GM23338 (cell line): ENCODE measurements at regions not wholly inside any gene's neighbourhood (a gene's known extent, or its start where the extent isn't known, plus 50 kb on each side); places are given as distances from the start of the nearest gene placed in this dataset.

Experiments
- ATAC-seq: fragments of 200-7000 bp; cut with Tn5 transposase; 3 replicates; pipeline ENCODE4 v1.9.1; 2020
- DNase-seq: peaks from one replicate; pipeline ENCODE4 v3.0.0-alpha.2; 2015; ENCODE audit warnings: low spot score
- H2AFZ ChIP-seq: fragments of 200-600 bp; sonication (generic); 2 replicates; pipeline ENCODE4 v1.8.0; 2016; ENCODE audit warnings: antibody characterized with exemption, mild to moderate bottlenecking, moderate library complexity
- H3F3A ChIP-seq: fragments of 200-600 bp; sonication (generic); replicated peaks from 2 replicates; pipeline ENCODE4 v1.8.0; 2017; ENCODE audit warnings: antibody characterized with exemption, mixed run types, low read depth
- H3K27ac ChIP-seq: fragments of 200-600 bp; sonication (generic); 2 replicates; pipeline ENCODE4 v1.6.1; 2016; ENCODE audit warnings: low read depth
- H3K27me3 ChIP-seq: fragments of 200-600 bp; sonication (generic); 2 replicates; pipeline ENCODE4 v1.8.0; 2016; ENCODE audit warnings: mild to moderate bottlenecking, mixed run types, moderate library complexity; ENCODE audit not compliant: insufficient read depth
- H3K36me3 ChIP-seq: fragments of 200-600 bp; sonication (generic); 2 replicates; pipeline ENCODE4 v1.8.0; 2016; ENCODE audit warnings: mild to moderate bottlenecking; ENCODE audit not compliant: insufficient read depth
- H3K4me1 ChIP-seq: fragments of 200-600 bp; sonication (generic); 2 replicates; pipeline ENCODE4 v1.8.0; 2016; ENCODE audit warnings: mild to moderate bottlenecking, moderate library complexity; ENCODE audit not compliant: insufficient read depth
- H3K4me2 ChIP-seq: fragments of 200-600 bp; sonication (generic); 2 replicates; pipeline ENCODE4 v1.7.1; 2017; ENCODE audit warnings: mixed run types
- H3K4me3 ChIP-seq: fragments of 200-600 bp; sonication (generic); 2 replicates; pipeline ENCODE4 v1.6.1; 2016; ENCODE audit warnings: mixed run types
- H3K79me2 ChIP-seq: fragments of 200-600 bp; sonication (generic); replicated peaks from 2 replicates; pipeline ENCODE4 v1.8.0; 2017; ENCODE audit warnings: mild to moderate bottlenecking; ENCODE audit not compliant: insufficient read depth
- H3K9me2 ChIP-seq: fragments of 200-600 bp; sonication (generic); 2 replicates; pipeline ENCODE4 v1.8.0; 2017; ENCODE audit not compliant: insufficient read depth
- H4K20me1 ChIP-seq: fragments of 200-600 bp; sonication (generic); replicated peaks from 2 replicates; pipeline ENCODE4 v1.8.0; 2017; ENCODE audit warnings: mild to moderate bottlenecking; ENCODE audit not compliant: insufficient read depth
- H3K27ac Mint-ChIP-seq: 2 replicates; pipeline ENCODE4 v1.8.0; 2020; ENCODE audit warnings: inconsistent platforms, mild to moderate bottlenecking, moderate library complexity, mixed read lengths
- H3K27me3 Mint-ChIP-seq: 3 replicates; pipeline ENCODE4 v1.8.0; 2022; ENCODE audit warnings: low read depth, mild to moderate bottlenecking, moderate library complexity, mixed read lengths, inconsistent platforms; ENCODE audit not compliant: insufficient read depth, poor library complexity
- H3K36me3 Mint-ChIP-seq: 3 replicates; pipeline ENCODE4 v1.8.0; 2021; ENCODE audit warnings: low read depth, mild to moderate bottlenecking, inconsistent platforms, moderate library complexity, mixed read lengths
- H3K4me1 Mint-ChIP-seq: 3 replicates; pipeline ENCODE4 v1.8.0; 2020; ENCODE audit warnings: mild to moderate bottlenecking, inconsistent platforms, mixed read lengths
- H3K4me3 Mint-ChIP-seq: 3 replicates; pipeline ENCODE4 v1.8.0; 2021; ENCODE audit warnings: moderate library complexity, mild to moderate bottlenecking, inconsistent platforms, mixed read lengths
- H3K9me3 Mint-ChIP-seq: 3 replicates; pipeline ENCODE4 v1.8.0; 2020; ENCODE audit warnings: moderate library complexity, mild to moderate bottlenecking, inconsistent platforms, mixed read lengths
- CREB1 ChIP-seq: fragments of 250-450 bp; sonication (Bioruptor Pico); IDR thresholded peaks from 2 replicates; pipeline ENCODE4 v1.5.0; 2020; ENCODE audit warnings: low read depth, mild to moderate bottlenecking, moderate library complexity
- ETS1 ChIP-seq: IDR thresholded peaks from 2 replicates; pipeline ENCODE4 v1.6.1; 2016; ENCODE audit warnings: antibody characterized with exemption
- EZH2 ChIP-seq: fragments of 200-600 bp; sonication (generic); IDR thresholded peaks from one replicate; pipeline ENCODE4 v1.8.0; 2017; ENCODE audit warnings: antibody characterized with exemption, mild to moderate bottlenecking, low read depth; ENCODE audit not compliant: unreplicated experiment
- EZH2phosphoT487 ChIP-seq: fragments of 200-600 bp; sonication (generic); IDR thresholded peaks from one replicate; pipeline ENCODE4 v1.8.1; 2018; ENCODE audit warnings: antibody characterized with exemption; ENCODE audit not compliant: unreplicated experiment
- JUNB ChIP-seq: IDR thresholded peaks from one replicate; pipeline ENCODE4 v1.6.1; 2016; ENCODE audit warnings: antibody characterized with exemption; ENCODE audit not compliant: unreplicated experiment
- NANOG ChIP-seq: IDR thresholded peaks from 2 replicates; pipeline ENCODE4 v1.6.1; 2016; ENCODE audit warnings: antibody characterized with exemption, borderline replicate concordance
- POLR2AphosphoS5 ChIP-seq: IDR thresholded peaks from 2 replicates; pipeline ENCODE4 v1.6.1; 2016; ENCODE audit warnings: antibody characterized with exemption, low read depth
- STAT1 ChIP-seq: IDR thresholded peaks from one replicate; pipeline ENCODE4 v1.6.1; 2016; ENCODE audit warnings: antibody characterized with exemption; ENCODE audit not compliant: unreplicated experiment
- ZNF114 ChIP-seq: fragments of 250-450 bp; sonication (Bioruptor Pico); IDR thresholded peaks from 2 replicates; pipeline ENCODE4 v1.5.0; 2020; ENCODE audit warnings: mild to moderate bottlenecking, moderate library complexity
- ZNF331 ChIP-seq: fragments of 250-450 bp; sonication (Bioruptor Pico); IDR thresholded peaks from 2 replicates; pipeline ENCODE4 v1.5.0; 2020; ENCODE audit warnings: low read depth, mild to moderate bottlenecking, moderate library complexity
- ZNF462 ChIP-seq: fragments of 250-450 bp; sonication (Bioruptor Pico); IDR thresholded peaks from 2 replicates; pipeline ENCODE4 v1.5.0; 2020; ENCODE audit warnings: mild to moderate bottlenecking, moderate library complexity
- TF ChIP-seq, protein P1 (sequence below): IDR thresholded peaks from one replicate; pipeline ENCODE4 v1.6.1; 2018; ENCODE audit warnings: antibody characterized with exemption; ENCODE audit not compliant: unreplicated experiment
- TF ChIP-seq, protein P2 (sequence below), 2 experiments: fragments of 200-600 bp in 1 of 2; sonication (generic) in 1 of 2; conservative IDR thresholded peaks; 2 replicates each; pipeline versions ENCODE4 v1.5.1 to v1.6.1; 2016 to 2017; ENCODE audit warnings: antibody characterized with exemption in 2 of 2, low read depth in 2 of 2, mild to moderate bottlenecking in 2 of 2, moderate library complexity in 1 of 2

DNA sequence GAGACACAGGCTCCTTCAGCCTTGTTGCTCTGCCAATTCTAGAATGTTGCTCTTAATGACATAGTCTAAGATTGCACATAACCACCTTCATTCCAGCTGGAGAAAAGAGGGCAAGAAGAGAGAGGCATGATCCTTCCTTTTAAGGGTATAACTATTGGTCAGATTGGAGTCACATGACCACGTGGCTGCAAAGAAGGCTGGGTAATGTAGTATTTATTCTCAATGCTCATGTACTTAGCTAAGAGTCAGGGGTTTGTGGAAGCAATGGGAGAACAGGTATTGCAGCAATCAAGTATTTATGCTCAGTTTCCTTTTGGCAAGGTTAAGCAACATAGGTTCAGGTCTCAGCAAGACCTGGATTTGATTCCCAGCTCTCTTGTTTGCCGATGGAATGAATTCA is 298.8 kb upstream of the TBX3 start (continued):
- TF ChIP-seq CREB1 (no peak), JUNB (no peak), NANOG (no peak)

DNA sequence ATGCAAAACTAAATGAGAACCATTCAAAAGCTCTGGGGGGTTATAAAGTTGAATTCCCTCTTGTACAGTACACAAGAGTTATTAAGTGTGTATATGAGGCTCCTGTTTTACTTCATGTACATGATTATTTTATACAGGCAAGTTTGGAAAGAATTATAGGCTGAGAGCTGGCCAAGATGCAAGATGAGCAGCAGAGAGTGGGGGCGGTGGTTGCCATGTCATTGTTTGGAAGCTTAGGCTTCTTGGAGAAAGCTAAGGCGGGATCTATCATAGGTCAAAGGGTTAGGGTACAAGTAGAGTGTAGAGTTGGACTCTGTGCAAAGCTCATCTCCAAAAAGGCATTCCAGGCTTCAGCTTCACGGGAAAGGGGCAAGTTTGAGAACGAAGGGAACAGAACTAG is 297.1 kb upstream of the TBX3 start:
- Mint-ChIP-seq H3K27ac (no peak overlapping the region), H3K4me3 (no peak overlapping the region), H3K4me1 (no peaks in the 10 kb centered on the region), H3K9me3 (no peaks in the 10 kb centered on the region; the same call in 1 of the 3 replicates), H3K27me3 (no peaks in the 10 kb centered on the region), H3K36me3 (no peaks in the 10 kb centered on the region)
- H3F3A ChIP-seq, result no peaks in the 10 kb centered on the region
- no peak overlapping the region for H2AFZ ChIP-seq
- no peaks in the 10 kb centered on the region for H3K4me1 ChIP-seq
- no peak for DNase-seq
- H3K9me2 ChIP-seq, result 0 out of 2 replicates have a peak, but pooled peaks cover 6% of the 10 kb centered on the region
- H4K20me1 ChIP-seq, result no peaks in the 10 kb centered on the region
- TF ChIP-seq JUNB (no peak), ETS1 (no peak), ZNF462 (CRISPR knock-in tag) (no peak), STAT1 (no peak), ZNF114 (no peak), POLR2AphosphoS5 (no peak), CREB1 (no peak), EZH2phosphoT487 (no peak), NANOG (no peak), EZH2 (no peak), ZNF331 (CRISPR knock-in tag) (no peak)
- TF ChIP-seq, protein P1, sequence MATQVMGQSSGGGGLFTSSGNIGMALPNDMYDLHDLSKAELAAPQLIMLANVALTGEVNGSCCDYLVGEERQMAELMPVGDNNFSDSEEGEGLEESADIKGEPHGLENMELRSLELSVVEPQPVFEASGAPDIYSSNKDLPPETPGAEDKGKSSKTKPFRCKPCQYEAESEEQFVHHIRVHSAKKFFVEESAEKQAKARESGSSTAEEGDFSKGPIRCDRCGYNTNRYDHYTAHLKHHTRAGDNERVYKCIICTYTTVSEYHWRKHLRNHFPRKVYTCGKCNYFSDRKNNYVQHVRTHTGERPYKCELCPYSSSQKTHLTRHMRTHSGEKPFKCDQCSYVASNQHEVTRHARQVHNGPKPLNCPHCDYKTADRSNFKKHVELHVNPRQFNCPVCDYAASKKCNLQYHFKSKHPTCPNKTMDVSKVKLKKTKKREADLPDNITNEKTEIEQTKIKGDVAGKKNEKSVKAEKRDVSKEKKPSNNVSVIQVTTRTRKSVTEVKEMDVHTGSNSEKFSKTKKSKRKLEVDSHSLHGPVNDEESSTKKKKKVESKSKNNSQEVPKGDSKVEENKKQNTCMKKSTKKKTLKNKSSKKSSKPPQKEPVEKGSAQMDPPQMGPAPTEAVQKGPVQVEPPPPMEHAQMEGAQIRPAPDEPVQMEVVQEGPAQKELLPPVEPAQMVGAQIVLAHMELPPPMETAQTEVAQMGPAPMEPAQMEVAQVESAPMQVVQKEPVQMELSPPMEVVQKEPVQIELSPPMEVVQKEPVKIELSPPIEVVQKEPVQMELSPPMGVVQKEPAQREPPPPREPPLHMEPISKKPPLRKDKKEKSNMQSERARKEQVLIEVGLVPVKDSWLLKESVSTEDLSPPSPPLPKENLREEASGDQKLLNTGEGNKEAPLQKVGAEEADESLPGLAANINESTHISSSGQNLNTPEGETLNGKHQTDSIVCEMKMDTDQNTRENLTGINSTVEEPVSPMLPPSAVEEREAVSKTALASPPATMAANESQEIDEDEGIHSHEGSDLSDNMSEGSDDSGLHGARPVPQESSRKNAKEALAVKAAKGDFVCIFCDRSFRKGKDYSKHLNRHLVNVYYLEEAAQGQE, result no peak
- TF ChIP-seq, protein P2, sequence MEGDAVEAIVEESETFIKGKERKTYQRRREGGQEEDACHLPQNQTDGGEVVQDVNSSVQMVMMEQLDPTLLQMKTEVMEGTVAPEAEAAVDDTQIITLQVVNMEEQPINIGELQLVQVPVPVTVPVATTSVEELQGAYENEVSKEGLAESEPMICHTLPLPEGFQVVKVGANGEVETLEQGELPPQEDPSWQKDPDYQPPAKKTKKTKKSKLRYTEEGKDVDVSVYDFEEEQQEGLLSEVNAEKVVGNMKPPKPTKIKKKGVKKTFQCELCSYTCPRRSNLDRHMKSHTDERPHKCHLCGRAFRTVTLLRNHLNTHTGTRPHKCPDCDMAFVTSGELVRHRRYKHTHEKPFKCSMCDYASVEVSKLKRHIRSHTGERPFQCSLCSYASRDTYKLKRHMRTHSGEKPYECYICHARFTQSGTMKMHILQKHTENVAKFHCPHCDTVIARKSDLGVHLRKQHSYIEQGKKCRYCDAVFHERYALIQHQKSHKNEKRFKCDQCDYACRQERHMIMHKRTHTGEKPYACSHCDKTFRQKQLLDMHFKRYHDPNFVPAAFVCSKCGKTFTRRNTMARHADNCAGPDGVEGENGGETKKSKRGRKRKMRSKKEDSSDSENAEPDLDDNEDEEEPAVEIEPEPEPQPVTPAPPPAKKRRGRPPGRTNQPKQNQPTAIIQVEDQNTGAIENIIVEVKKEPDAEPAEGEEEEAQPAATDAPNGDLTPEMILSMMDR (conservative IDR thresholded peaks at IDR 0.05; ENCODE audit: low read depth in 2 of 2), result no peak
- no peaks in the 10 kb centered on the region for H3K27me3 ChIP-seq
- H3K4me2 ChIP-seq, result no peak overlapping the region
- H3K4me3 ChIP-seq, result no peak overlapping the region
- no peaks in the 10 kb centered on the region for H3K36me3 ChIP-seq
- H3K79me2 ChIP-seq, result no peaks in the 10 kb centered on the region
- ATAC-seq, result no peak
- no peak overlapping the region for H3K27ac ChIP-seq
